ENCODE measurements at regions not wholly inside any gene's neighbourhood (a gene's known extent, or its start where the extent isn't known, plus 50 kb on each side); places are given as distances from the start of the nearest gene placed in this dataset.

- TF ChIP-seq CTCF (IDR thresholded peaks at IDR 0.05), result no peak
- no peak for TF ChIP-seq POLR2A (IDR thresholded peaks at IDR 0.05)
- TF ChIP-seq POLR2AphosphoS5 (IDR thresholded peaks at IDR 0.05; ENCODE audit: insufficient read depth in 1 of 2, low read depth in 1 of 2), result no peak
Observed at GRCh38 chr6:80456724-80457438, 350.4 kb downstream of the BCKDHB start.
